Fibroblast of the aortic adventitia (primary cell): ENCODE measurements at regions not wholly inside any gene's neighbourhood (a gene's known extent, or its start where the extent isn't known, plus 50 kb on each side); places are given as distances from the start of the nearest gene placed in this dataset.

Experiments used
- DNase-seq: peaks from one replicate; pipeline ENCODE4 v3.0.0-alpha.2; 2010; ENCODE audit warnings: low read depth
- H3K4me3 ChIP-seq: 2 replicates; pipeline ENCODE4 v1.5.1; 2011; ENCODE audit warnings: low read depth, mild to moderate bottlenecking, control low read depth, low read length, moderate library complexity
- TF ChIP-seq, protein P1 (sequence below): IDR thresholded peaks from 2 replicates; pipeline ENCODE4 v1.5.1; 2011; ENCODE audit warnings: mild to moderate bottlenecking, low read length, control low read depth, inconsistent platforms; ENCODE audit not compliant: insufficient read depth

DNA sequence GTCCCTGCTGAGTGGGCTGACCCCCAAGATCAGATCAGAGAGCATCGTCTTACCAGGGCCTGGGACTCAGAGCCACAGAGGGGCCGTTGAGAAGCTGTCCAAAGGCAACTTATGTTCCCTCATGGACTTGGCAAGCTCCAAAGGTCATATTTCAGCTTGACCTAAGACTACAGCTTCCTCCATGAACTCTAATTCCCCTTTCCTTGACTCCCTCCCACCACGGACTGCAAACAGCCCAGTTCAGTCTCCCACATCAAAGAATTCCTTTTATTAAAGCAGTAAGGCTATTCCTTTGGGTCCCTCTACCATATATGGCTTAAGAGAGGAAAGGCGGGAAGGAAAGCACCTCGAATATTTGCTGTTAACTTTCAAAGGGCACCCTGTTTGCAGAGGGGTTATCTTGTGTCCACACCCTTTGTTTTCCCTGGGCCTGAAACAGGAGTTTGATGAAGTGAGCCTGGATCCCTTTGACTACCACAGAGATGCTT is 146.1 kb upstream of the THBS1 start:
- TF ChIP-seq, protein P1, sequence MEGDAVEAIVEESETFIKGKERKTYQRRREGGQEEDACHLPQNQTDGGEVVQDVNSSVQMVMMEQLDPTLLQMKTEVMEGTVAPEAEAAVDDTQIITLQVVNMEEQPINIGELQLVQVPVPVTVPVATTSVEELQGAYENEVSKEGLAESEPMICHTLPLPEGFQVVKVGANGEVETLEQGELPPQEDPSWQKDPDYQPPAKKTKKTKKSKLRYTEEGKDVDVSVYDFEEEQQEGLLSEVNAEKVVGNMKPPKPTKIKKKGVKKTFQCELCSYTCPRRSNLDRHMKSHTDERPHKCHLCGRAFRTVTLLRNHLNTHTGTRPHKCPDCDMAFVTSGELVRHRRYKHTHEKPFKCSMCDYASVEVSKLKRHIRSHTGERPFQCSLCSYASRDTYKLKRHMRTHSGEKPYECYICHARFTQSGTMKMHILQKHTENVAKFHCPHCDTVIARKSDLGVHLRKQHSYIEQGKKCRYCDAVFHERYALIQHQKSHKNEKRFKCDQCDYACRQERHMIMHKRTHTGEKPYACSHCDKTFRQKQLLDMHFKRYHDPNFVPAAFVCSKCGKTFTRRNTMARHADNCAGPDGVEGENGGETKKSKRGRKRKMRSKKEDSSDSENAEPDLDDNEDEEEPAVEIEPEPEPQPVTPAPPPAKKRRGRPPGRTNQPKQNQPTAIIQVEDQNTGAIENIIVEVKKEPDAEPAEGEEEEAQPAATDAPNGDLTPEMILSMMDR, result no peak
- DNase-seq, result no peak
- no peak overlapping the region for H3K4me3 ChIP-seq

DNA sequence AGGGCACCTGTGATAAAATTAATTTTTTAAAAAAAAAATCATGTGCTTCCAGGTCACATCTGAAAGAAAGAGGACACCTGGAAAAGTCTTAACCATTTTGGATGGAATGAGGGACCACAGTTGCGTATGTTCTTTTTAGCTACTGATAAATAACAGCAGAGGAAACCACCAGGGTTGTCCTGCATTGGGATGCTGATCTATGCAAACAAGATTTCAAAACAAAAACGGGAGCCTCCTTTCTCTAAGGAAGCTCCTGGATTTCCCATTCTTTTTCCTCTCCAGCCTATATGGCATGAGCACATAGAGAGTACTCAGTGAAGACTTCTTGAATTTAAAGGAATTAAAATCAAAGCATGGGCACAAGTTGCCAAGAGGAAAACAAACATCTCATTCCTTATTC is 145.6 kb upstream of the THBS1 start:
- TF ChIP-seq, protein P1, result no peak
- no peak for DNase-seq

DNA sequence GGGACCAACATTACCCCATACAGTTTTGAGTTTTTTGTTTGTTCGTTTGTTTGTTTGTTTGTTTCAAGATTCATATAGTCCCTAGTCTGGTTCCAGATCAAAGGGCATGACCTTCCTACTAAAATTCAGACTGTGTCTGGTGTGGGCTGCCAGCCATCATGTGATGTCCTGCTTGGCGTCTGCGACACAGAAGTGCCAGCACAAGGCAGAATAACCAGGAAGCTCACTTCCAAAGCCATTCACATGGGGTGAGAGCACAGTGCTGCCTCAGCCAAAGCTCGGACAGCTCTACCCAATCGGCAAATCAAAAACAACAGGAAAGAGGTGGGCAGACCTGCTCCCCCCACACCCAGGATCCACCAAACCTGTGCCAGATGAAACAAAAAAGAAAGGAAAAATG is 142.6 kb upstream of the THBS1 start:
- no peak for DNase-seq
- TF ChIP-seq, protein P1, result no peak

More for the DNA sequence above, 145.6 kb upstream of the THBS1 start:
- H3K4me3 ChIP-seq, result no peak overlapping the region

DNA sequence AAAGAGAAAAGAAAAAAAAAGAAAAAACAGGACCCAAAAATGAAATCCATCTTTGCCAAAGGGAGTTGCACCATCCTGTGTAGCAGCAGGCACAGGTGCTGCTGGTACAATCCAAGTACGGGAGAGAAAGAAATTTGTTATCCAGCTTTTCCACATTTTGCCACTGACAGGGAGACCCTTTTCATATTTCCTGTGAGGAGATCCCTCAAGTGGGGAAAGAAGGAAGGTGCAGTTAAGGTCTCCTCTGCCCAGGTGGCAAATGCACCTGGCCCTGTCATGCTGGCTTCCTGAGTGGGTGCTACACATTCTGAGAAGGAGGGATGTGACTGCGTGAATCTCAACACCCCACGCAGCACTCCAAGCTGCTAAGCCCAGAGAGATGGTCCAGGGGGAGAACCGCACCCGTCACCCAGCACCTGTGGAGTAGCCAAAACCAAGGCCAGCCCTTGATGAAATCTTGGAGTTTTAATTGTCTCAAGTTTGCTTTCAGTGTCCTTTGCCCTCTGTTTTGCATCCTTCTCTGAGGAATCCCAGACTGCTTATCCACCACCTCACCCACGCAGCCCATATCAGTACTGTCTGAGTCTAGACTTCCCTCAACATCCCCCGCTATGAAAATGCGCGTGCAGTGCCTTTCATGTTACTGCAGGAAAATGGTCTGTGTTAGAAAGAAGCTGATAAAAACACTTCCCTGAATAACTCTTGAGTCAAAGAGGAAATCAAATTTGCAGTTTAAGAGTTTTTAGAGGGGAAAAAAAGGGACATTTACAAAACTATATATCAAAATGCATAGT is 141.9 kb upstream of the THBS1 start:
- H3K4me3 ChIP-seq, result no peak overlapping the region
- TF ChIP-seq, protein P1, result no peak
- DNase-seq, result no peak

More for the DNA sequence above, 142.6 kb upstream of the THBS1 start:
- no peak overlapping the region for H3K4me3 ChIP-seq

DNA sequence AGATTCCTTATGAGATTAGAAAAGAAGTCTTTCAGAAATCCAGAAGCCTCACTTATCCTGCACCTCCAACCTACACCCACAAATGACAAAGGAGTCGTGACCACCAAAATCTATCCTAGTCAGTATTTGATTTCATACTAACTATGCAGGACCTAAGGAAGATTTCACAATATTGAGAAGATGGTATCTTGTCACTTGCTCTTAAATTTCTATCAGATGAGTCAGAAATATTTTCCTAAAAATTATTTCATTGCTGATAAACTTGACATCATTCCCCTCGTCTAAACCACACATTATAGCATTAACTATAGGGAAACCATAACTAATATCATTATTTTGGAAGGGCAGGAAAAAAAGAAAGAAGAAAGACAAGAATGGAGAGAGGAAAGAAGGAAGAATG is 138.0 kb upstream of the THBS1 start:
- no peak for DNase-seq
- TF ChIP-seq, protein P1, result no peak
- no peak overlapping the region for H3K4me3 ChIP-seq

DNA sequence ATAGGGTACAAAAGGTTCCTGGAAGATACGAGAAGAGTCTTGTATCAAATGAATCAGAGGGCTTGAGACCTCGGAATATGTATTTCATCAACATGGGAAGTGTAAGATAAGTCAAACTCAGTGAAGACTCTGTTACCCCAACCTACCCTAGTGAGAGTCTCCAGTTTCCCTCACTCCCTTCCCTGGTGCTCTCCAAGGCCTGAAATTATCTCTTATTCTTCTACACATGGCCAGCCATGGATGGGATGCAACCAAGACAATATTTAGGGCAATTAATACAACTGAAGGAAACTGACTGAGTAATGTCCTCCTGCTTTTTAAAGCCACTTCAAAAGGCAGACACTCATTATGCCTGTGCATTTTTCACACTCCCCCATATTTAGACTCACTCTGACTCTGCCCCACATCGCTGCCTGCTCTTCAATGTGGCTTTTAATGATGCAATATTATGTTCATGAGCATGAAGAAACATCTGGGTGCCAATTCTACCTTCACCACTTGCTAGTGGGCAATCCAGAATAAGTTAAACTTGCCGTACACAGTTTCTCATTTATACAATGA is 137.1 kb upstream of the THBS1 start:
- no peak for DNase-seq
- TF ChIP-seq, protein P1, result no peak

More for the DNA sequence above, 137.1 kb upstream of the THBS1 start:
- H3K4me3 ChIP-seq, result no peak overlapping the region
